Natural killer cell (primary cell): ENCODE measurements at regions not wholly inside any gene's neighbourhood (a gene's known extent, or its start where the extent isn't known, plus 50 kb on each side); places are given as distances from the start of the nearest gene placed in this dataset.
"Not testable (repeated sequence)": the region's sequence is repeated elsewhere in the genome, so short reads cannot be mapped to it uniquely, and the experiment has no call there.

Experiments
- ATAC-seq, 3 donors: fragments of 150-1000 bp in 2 of 3; fragments of 200-7000 bp in 1 of 3; cut with Tn5 transposase; 1 replicate in 1 of 3; 2 replicates in 2 of 3; pipeline ENCODE4 v1.10.0; 2021; ENCODE audit warnings: mild to moderate bottlenecking in 2 of 3, moderate library complexity in 2 of 3
- DNase-seq, 2 donors: peaks; one replicate each; pipeline versions ENCODE4 v3.0.0 to v3.0.0-alpha.2; 2013 to 2021; ENCODE audit warnings: mixed read lengths in 1 of 2
- H3K27ac ChIP-seq: one replicate; pipeline ENCODE4 v1.5.1; 2013; ENCODE audit warnings: mild to moderate bottlenecking, low read length
- H3K27me3 ChIP-seq: one replicate; pipeline ENCODE4 v1.6.1; 2013; ENCODE audit warnings: low read length; ENCODE audit not compliant: control insufficient read depth, insufficient read depth
- H3K36me3 ChIP-seq: one replicate; pipeline ENCODE4 v1.6.1; 2013; ENCODE audit warnings: low read length; ENCODE audit not compliant: control insufficient read depth, insufficient read depth
- H3K4me1 ChIP-seq: one replicate; pipeline ENCODE4 v1.6.1; 2013; ENCODE audit warnings: low read length; ENCODE audit not compliant: control insufficient read depth, insufficient read depth
- H3K4me3 ChIP-seq: one replicate; pipeline ENCODE4 v1.5.1; 2013; ENCODE audit warnings: low read length
- H3K9me3 ChIP-seq: one replicate; pipeline ENCODE4 v1.6.1; 2013; ENCODE audit warnings: low read length; ENCODE audit not compliant: control insufficient read depth, insufficient read depth
- H3K27ac Mint-ChIP-seq, 2 donors: one replicate each; pipeline ENCODE4 v1.8.0; 2022; ENCODE audit warnings: mild to moderate bottlenecking in 2 of 2, mixed read lengths in 2 of 2, moderate library complexity in 1 of 2
- H3K27me3 Mint-ChIP-seq, 2 donors: one replicate each; pipeline ENCODE4 v1.8.0; 2022; ENCODE audit warnings: low read depth in 2 of 2, mixed read lengths in 2 of 2
- H3K36me3 Mint-ChIP-seq: one replicate; pipeline ENCODE4 v1.8.0; 2022; ENCODE audit warnings: mixed read lengths
- H3K4me1 Mint-ChIP-seq, 2 donors: one replicate each; pipeline ENCODE4 v1.8.0; 2022; ENCODE audit warnings: mixed read lengths in 2 of 2
- H3K4me3 Mint-ChIP-seq: one replicate; pipeline ENCODE4 v1.8.0; 2022; ENCODE audit warnings: mild to moderate bottlenecking, moderate library complexity, mixed read lengths
- H3K9me3 Mint-ChIP-seq, 2 donors: one replicate each; pipeline ENCODE4 v1.8.0; 2022; ENCODE audit warnings: mixed read lengths in 2 of 2
- CTCF ChIP-seq: fragments of 200-600 bp; IDR thresholded peaks from one replicate; pipeline ENCODE4 v1.8.0; 2022; ENCODE audit warnings: antibody characterized with exemption
- WGBS: methylation state at CpG from one replicate; pipeline ENCODE4 v1.1.7; 2013; ENCODE audit warnings: missing lambda C conversion rate; ENCODE audit not compliant: insufficient coverage; 5-methylcytosine and 5-hydroxymethylcytosine counted together
- intact Hi-C: fragments of 100-400 bp; cut with micrococcal nuclease; formaldehyde crosslinking; loops from one replicate; pipeline ENCODE4 v1.14.2; 2022

- no peak for DNase-seq
- no peaks in the 10 kb centered on the region for H3K27me3 ChIP-seq
- no peaks in the 10 kb centered on the region for H3K4me1 Mint-ChIP-seq
Observed at GRCh38 chr9:82052081-82052480, 63.5 kb downstream of the SPATA31D1 start.

DNA sequence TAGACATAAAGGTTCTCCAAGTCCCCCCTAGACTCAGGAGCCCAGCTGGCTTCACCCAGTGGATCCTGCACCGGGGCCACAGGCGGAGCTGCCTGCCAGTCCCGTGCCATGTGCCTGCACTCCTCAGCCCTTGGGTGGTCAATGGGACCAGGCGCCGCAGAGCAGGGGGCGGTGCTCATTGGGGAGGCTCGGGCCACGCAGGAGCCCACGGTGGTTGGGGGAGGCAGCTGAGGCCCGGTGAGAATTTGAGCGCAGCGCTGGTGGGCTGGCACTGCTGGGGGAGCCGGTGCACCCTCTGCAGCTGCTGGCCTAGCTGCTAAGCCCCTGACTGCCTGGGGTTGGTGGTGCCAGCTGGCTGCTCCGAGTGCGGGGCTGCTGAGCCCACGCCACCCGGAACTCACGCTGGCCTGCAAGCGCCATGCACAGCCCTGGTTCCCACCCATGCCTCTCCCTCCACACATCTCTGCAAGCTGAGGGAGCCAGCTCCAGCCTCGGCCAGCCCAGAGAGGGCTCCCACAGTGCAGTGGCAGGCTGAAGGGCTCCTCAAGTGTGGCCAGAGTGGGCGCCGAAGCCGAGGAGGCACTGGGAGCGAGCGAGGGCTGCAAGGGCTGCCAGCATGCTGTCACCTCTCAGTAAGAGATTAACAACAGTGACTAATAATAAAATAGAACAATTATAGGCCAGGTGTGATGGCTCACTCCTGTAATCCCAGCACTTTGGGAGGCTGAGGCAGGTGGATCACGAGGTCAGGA lies 65.9 kb downstream of the SPATA31D1 start:
- H3K27ac Mint-ChIP-seq: no peak overlapping the region
- no peaks in the 10 kb centered on the region for H3K36me3 Mint-ChIP-seq
- no peak overlapping the region for H3K27ac ChIP-seq
- H3K4me3 ChIP-seq: no peak overlapping the region
- no peaks in the 10 kb centered on the region for H3K9me3 Mint-ChIP-seq
- H3K4me3 Mint-ChIP-seq: no peak overlapping the region
- no peaks in the 10 kb centered on the region for H3K27me3 ChIP-seq
- no peak for DNase-seq
- 96% methylated on average over 24 of the region's 26 CpGs for WGBS
- no peak for ATAC-seq
- H3K27me3 Mint-ChIP-seq: no peaks in the 10 kb centered on the region
- intact Hi-C loops: no loop called here
- H3K4me1 ChIP-seq: no peaks in the 10 kb centered on the region
- no peaks in the 10 kb centered on the region for H3K36me3 ChIP-seq
- no peak for TF ChIP-seq CTCF
- H3K4me1 Mint-ChIP-seq: no peaks in the 10 kb centered on the region
- H3K9me3 ChIP-seq: no peaks in the 10 kb centered on the region

More at GRCh38 chr9:82052081-82052480, 63.5 kb downstream of the SPATA31D1 start:
- Mint-ChIP-seq H3K9me3 (no peaks in the 10 kb centered on the region), H3K27me3 (no peaks in the 10 kb centered on the region), H3K27ac (no peak overlapping the region), H3K36me3 (no peaks in the 10 kb centered on the region), H3K4me3 (no peak overlapping the region)
- no peak for ATAC-seq
- Histone ChIP-seq H3K4me1 (no peaks in the 10 kb centered on the region), H3K9me3 (no peaks in the 10 kb centered on the region), H3K36me3 (no peaks in the 10 kb centered on the region), H3K4me3 (no peak overlapping the region), H3K27ac (no peak overlapping the region)
- intact Hi-C loops: no loop called here
- TF ChIP-seq CTCF: no peak

GRCh38 chr9:82057805-82058204 lies 69.2 kb downstream of the SPATA31D1 start:
- intact Hi-C loops: no loop called here
- Mint-ChIP-seq H3K36me3 (no peaks in the 10 kb centered on the region), H3K27ac (no peak overlapping the region), H3K4me3 (no peak overlapping the region), H3K4me1 (no peaks in the 10 kb centered on the region), H3K27me3 (no peaks in the 10 kb centered on the region), H3K9me3 (no peaks in the 10 kb centered on the region)
- H3K4me1 ChIP-seq: no peaks in the 10 kb centered on the region
- no peaks in the 10 kb centered on the region for H3K27me3 ChIP-seq
- 26% methylated on average over 5 of the region's 5 CpGs for WGBS
- H3K36me3 ChIP-seq: no peaks in the 10 kb centered on the region
- no peak for ATAC-seq
- no peak for TF ChIP-seq CTCF
- H3K9me3 ChIP-seq: no peaks in the 10 kb centered on the region
- no peak overlapping the region for H3K27ac ChIP-seq
- no peak for DNase-seq
- no peak overlapping the region for H3K4me3 ChIP-seq

- H3K36me3 ChIP-seq: not testable (repeated sequence)
Observed at GRCh38 chr9:82061801-82062200, 73.2 kb downstream of the SPATA31D1 start.

More at GRCh38 chr9:82061801-82062200, 73.2 kb downstream of the SPATA31D1 start:
- H3K27ac Mint-ChIP-seq, H3K36me3 Mint-ChIP-seq, H3K4me3 ChIP-seq, H3K4me1 ChIP-seq, H3K27me3 ChIP-seq, H3K4me1 Mint-ChIP-seq, DNase-seq, H3K9me3 Mint-ChIP-seq, H3K27ac ChIP-seq, H3K27me3 Mint-ChIP-seq, intact Hi-C loops, H3K4me3 Mint-ChIP-seq, H3K9me3 ChIP-seq, ATAC-seq: not testable (repeated sequence)
- 93% methylated on average over 4 of the region's 7 CpGs for WGBS
